Cardiac fibroblast (primary cell): ENCODE measurements at regions not wholly inside any gene's neighbourhood (a gene's known extent, or its start where the extent isn't known, plus 50 kb on each side); places are given as distances from the start of the nearest gene placed in this dataset.

Experiments used
- DNase-seq, 2 donors: peaks; one replicate each; pipeline versions ENCODE4 v3.0.0 to v3.0.0-alpha.2; 2010; ENCODE audit warnings: low read depth in 2 of 2
- H3K4me3 ChIP-seq, 2 donors: replicated peaks in 1 of 2; 1 replicate in 1 of 2; 2 replicates in 1 of 2; pipeline ENCODE4 v1.5.1; 2011; ENCODE audit warnings: low read depth in 2 of 2, low read length in 2 of 2, mild to moderate bottlenecking in 2 of 2, moderate library complexity in 1 of 2
- CTCF ChIP-seq: IDR thresholded peaks from one replicate; pipeline ENCODE4 v1.5.1; 2011; ENCODE audit warnings: low read depth, mild to moderate bottlenecking, low read length, inconsistent platforms

GRCh38 chr4:188620608-188621007, 481.4 kb downstream of the TRIML1 start:
- DNase-seq, result no peak

GRCh38 chr4:188623314-188623854, 484.1 kb downstream of the TRIML1 start:
- no peak overlapping the region for H3K4me3 ChIP-seq
- no peak for DNase-seq
- TF ChIP-seq CTCF, result no peak

More at GRCh38 chr4:188620608-188621007, 481.4 kb downstream of the TRIML1 start:
- TF ChIP-seq CTCF, result no peak
- H3K4me3 ChIP-seq, result no peak overlapping the region

GRCh38 chr4:188624370-188624769, 485.1 kb downstream of the TRIML1 start:
- no peak for DNase-seq
- TF ChIP-seq CTCF, result no peak

GRCh38 chr4:188627892-188628291, 488.7 kb downstream of the TRIML1 start:
- no peak for TF ChIP-seq CTCF
- DNase-seq, result peak; percentile 8 to 15
- no peak overlapping the region for H3K4me3 ChIP-seq

More at GRCh38 chr4:188624370-188624769, 485.1 kb downstream of the TRIML1 start:
- no peak overlapping the region for H3K4me3 ChIP-seq

GRCh38 chr4:188639479-188640100, 500.3 kb downstream of the TRIML1 start:
- DNase-seq, result peak in 1 of 2 donors; percentile 4
- TF ChIP-seq CTCF, result no peak

GRCh38 chr4:188647820-188648370, 508.7 kb downstream of the TRIML1 start:
- H3K4me3 ChIP-seq, result no peak overlapping the region
- TF ChIP-seq CTCF, result no peak
- no peak for DNase-seq

More at GRCh38 chr4:188639479-188640100, 500.3 kb downstream of the TRIML1 start:
- no peak overlapping the region for H3K4me3 ChIP-seq
